ENCODE measurements at regions not wholly inside any gene's neighbourhood (a gene's known extent, or its start where the extent isn't known, plus 50 kb on each side); places are given as distances from the start of the nearest gene placed in this dataset.

GRCh38 chr7:145860809-145861208 lies 255.8 kb upstream of the CNTNAP2 start:
- Histone ChIP-seq H3F3A (ENCODE audit: insufficient read depth) (no peaks in the 10 kb centered on the region), H3K27ac (ENCODE audit: low read depth, low read length) (no peak overlapping the region), H4K20me1 (ENCODE audit: low read depth, low read length) (no peaks in the 10 kb centered on the region), H3K4me3 (ENCODE audit: insufficient read depth, low read length, poor library complexity, severe bottlenecking) (no peak overlapping the region), H3K36me3 (ENCODE audit: low read length) (no peaks in the 10 kb centered on the region), H2AFZ (ENCODE audit: low read depth, low read length, severe bottlenecking) (no peak overlapping the region), H3K9me3 (ENCODE audit: insufficient read depth, low read length) (no peaks in the 10 kb centered on the region), H3K4me2 (ENCODE audit: low read depth, low read length, poor library complexity, severe bottlenecking) (no peak overlapping the region), H3K9ac (ENCODE audit: low read length) (no peak overlapping the region), H3K9me2 (replicated peaks; ENCODE audit: insufficient read depth, low read length) (no peaks in the 10 kb centered on the region), H3K79me2 (ENCODE audit: insufficient read depth, low read length) (no peaks in the 10 kb centered on the region), H3K27me3 (ENCODE audit: low read length) (no peaks in the 10 kb centered on the region)
- TF ChIP-seq EZH2phosphoT487 (conservative IDR thresholded peaks at IDR 0.05; ENCODE audit: low read length) = no peak
- no peak for TF ChIP-seq CTCF (IDR thresholded peaks at IDR 0.05; ENCODE audit: insufficient read depth, low read length, poor library complexity, severe bottlenecking)

- TF ChIP-seq CTCF (IDR thresholded peaks at IDR 0.05; ENCODE audit: insufficient read depth, low read length, poor library complexity, severe bottlenecking) (no peak), EZH2phosphoT487 (conservative IDR thresholded peaks at IDR 0.05; ENCODE audit: low read length) (no peak)
- Histone ChIP-seq H3K27ac (ENCODE audit: low read depth, low read length) (no peak overlapping the region), H2AFZ (ENCODE audit: low read depth, low read length, severe bottlenecking) (no peak overlapping the region), H3K79me2 (ENCODE audit: insufficient read depth, low read length) (no peaks in the 10 kb centered on the region), H4K20me1 (ENCODE audit: low read depth, low read length) (no peaks in the 10 kb centered on the region), H3K4me2 (ENCODE audit: low read depth, low read length, poor library complexity, severe bottlenecking) (no peak overlapping the region), H3K9ac (ENCODE audit: low read length) (no peak overlapping the region), H3K36me3 (ENCODE audit: low read length) (no peaks in the 10 kb centered on the region), H3K9me3 (ENCODE audit: insufficient read depth, low read length) (no peaks in the 10 kb centered on the region), H3K4me3 (ENCODE audit: insufficient read depth, low read length, poor library complexity, severe bottlenecking) (no peak overlapping the region), H3K9me2 (replicated peaks; ENCODE audit: insufficient read depth, low read length) (no peaks in the 10 kb centered on the region), H3F3A (ENCODE audit: insufficient read depth) (no peaks in the 10 kb centered on the region), H3K27me3 (ENCODE audit: low read length) (no peaks in the 10 kb centered on the region)
These were observed 266.0 kb upstream of the CNTNAP2 start for GRCh38 chr7:145850636-145851035.

GRCh38 chr7:145848691-145849090 lies 267.9 kb upstream of the CNTNAP2 start:
- no peak overlapping the region for H3K4me3 ChIP-seq (ENCODE audit: insufficient read depth, low read length, poor library complexity, severe bottlenecking)
- no peaks in the 10 kb centered on the region for H3K36me3 ChIP-seq (ENCODE audit: low read length)
- H3F3A ChIP-seq (ENCODE audit: insufficient read depth) = no peaks in the 10 kb centered on the region
- H3K27me3 ChIP-seq (ENCODE audit: low read length) = no peaks in the 10 kb centered on the region
- no peaks in the 10 kb centered on the region for H3K9me2 ChIP-seq (replicated peaks; ENCODE audit: insufficient read depth, low read length)
- no peaks in the 10 kb centered on the region for H3K9me3 ChIP-seq (ENCODE audit: insufficient read depth, low read length)
- H4K20me1 ChIP-seq (ENCODE audit: low read depth, low read length) = no peaks in the 10 kb centered on the region
- H2AFZ ChIP-seq (ENCODE audit: low read depth, low read length, severe bottlenecking) = no peak overlapping the region
- TF ChIP-seq EZH2phosphoT487 (conservative IDR thresholded peaks at IDR 0.05; ENCODE audit: low read length) = no peak
- TF ChIP-seq CTCF (IDR thresholded peaks at IDR 0.05; ENCODE audit: insufficient read depth, low read length, poor library complexity, severe bottlenecking) = no peak
- no peak overlapping the region for H3K4me2 ChIP-seq (ENCODE audit: low read depth, low read length, poor library complexity, severe bottlenecking)
- H3K9ac ChIP-seq (ENCODE audit: low read length) = no peak overlapping the region
- H3K79me2 ChIP-seq (ENCODE audit: insufficient read depth, low read length) = no peaks in the 10 kb centered on the region
- H3K27ac ChIP-seq (ENCODE audit: low read depth, low read length) = no peak overlapping the region

Measured in SU-DHL-6 (cell line).